GM19351 (cell line): ENCODE measurements at regions not wholly inside any gene's neighbourhood (a gene's known extent, or its start where the extent isn't known, plus 50 kb on each side); places are given as distances from the start of the nearest gene placed in this dataset.
"Not testable (repeated sequence)": the region's sequence is repeated elsewhere in the genome, so short reads cannot be mapped to it uniquely, and the experiment has no call there.

ENCODE experiments used
- ATAC-seq: cut with Tn5 transposase; IDR thresholded peaks from one replicate; pipeline ENCODE4 v1.9.1; 2021; ENCODE audit warnings: mild to moderate bottlenecking, moderate library complexity; ENCODE audit not compliant: unreplicated experiment

DNA sequence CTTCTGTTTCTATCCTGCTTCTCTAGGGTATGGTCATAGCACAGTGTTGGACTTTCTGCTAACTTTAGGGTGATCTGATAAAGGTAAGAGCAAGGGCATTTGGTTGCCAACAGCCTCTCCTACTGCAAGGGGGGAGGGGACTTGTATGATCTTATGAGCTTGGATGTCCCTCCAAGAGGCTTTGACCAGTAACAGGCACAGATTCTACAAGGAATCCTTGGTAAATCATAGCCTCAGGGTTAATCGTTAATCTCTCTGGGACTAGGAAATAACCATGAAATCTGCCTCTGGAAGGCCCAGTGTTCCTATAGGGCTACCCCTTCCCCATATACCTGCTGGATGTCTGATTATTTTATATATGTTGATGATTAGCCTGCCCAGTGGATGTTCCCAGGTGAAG, 134.8 kb upstream of the TNFSF4 start:
- ATAC-seq, result no peak

GRCh38 chr1:173342736-173343135, 134.4 kb upstream of the PRDX6 start:
- ATAC-seq, result no peak

GRCh38 chr1:173344034-173344743, 132.9 kb upstream of the PRDX6 start:
- no peak for ATAC-seq

GRCh38 chr1:173347282-173347818, 129.8 kb upstream of the PRDX6 start:
- no peak for ATAC-seq

DNA sequence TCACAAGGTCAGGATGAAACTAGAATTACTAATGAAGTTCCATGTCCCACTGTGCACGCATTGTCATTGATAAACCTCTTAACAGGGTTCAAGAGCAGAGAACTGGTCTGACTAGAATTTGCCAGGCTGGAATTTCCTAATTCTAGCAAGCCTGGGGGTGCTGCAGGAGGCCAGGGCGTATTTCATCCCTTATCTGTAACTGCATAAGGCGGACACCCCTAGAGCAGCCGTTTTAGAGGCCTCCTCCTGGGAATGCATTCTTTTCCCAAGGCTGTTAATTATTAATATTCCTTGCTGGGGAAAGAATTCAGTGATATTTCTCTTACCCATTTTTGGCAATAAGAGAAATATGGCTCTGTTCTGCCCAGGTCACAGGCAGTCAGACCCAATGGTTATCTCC, 124.5 kb upstream of the PRDX6 start:
- not testable (repeated sequence) for ATAC-seq

DNA sequence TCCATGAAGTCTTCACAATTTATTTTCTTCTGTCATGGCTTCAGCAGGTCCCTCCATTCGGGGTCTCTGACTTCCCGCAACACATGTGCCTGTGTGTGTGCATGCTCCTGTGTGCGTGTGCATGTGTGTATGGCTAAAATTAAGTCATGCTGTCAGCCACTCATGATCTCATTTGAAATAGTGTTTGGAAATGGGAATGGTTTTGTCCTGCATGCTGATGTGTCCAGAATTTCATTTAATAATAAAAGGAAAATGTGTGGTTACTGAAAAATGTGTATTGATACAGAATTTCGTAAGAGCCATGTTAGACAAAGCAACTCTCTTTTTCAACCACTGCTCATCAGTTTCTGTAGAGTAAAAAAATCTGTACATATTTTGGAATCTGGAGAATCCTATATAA, 123.8 kb upstream of the PRDX6 start:
- ATAC-seq, result no peak

- no peak for ATAC-seq
Observed at GRCh38 chr1:173354937-173355280, 122.2 kb upstream of the PRDX6 start.

GRCh38 chr1:173355281-173356031, 121.7 kb upstream of the PRDX6 start:
- ATAC-seq, result peak; percentile 71

DNA sequence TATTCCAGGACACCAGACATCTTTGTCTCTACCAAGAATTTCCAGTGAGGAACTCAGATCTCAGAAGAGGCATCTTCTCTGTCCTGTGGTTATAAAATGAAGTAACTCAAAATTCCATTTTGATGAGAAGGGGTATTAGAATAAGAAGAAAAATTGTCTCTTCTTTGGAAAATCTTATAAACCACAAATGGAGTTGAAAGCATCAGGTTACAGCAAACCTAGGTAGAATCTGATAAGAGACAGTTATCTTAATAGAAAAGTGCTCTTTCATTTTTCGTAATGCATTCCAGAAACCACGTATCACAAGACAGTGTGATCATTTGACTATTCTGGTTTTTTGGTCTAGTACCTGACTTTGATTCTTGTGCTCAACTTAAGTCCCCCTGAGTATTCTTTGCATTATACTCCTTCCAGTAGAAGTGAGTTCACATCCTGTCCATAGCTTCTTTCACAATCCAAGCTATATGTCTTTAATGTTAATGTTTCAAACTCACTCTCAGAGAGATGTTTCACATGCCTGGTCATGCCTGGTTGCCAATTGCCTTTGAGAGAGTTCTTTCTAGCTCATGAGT, 120.9 kb upstream of the PRDX6 start:
- no peak for ATAC-seq

GRCh38 chr1:173360487-173361063, 116.6 kb upstream of the PRDX6 start:
- ATAC-seq, result no peak

DNA sequence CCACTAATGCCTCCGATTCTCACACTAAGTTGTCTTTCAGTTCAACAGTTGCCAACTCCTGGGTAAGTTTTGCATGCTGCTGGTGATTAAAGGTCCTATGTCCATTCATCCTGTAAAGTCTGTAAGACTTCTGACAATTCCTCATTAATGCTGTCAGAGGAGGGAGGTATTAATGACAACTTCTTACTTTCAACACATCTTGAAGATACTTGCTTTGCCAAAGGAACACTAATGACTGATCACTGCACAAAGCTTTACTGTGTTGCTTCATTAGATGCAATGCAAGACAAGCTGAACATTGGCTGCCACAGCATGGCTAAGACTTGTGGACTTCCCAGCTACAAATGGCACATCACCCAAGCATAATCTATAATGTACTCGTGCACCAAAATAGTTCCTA, 114.6 kb upstream of the PRDX6 start:
- ATAC-seq, result no peak

- ATAC-seq, result no peak
Observed at GRCh38 chr1:173364827-173365226, 112.3 kb upstream of the PRDX6 start.

GRCh38 chr1:173365341-173365740, 111.8 kb upstream of the PRDX6 start:
- ATAC-seq, result no peak

- ATAC-seq, result no peak
Observed at GRCh38 chr1:173367136-173367535, 110.0 kb upstream of the PRDX6 start.

- ATAC-seq, result not testable (repeated sequence)
Observed at GRCh38 chr1:173370586-173370985, 106.5 kb upstream of the PRDX6 start.

DNA sequence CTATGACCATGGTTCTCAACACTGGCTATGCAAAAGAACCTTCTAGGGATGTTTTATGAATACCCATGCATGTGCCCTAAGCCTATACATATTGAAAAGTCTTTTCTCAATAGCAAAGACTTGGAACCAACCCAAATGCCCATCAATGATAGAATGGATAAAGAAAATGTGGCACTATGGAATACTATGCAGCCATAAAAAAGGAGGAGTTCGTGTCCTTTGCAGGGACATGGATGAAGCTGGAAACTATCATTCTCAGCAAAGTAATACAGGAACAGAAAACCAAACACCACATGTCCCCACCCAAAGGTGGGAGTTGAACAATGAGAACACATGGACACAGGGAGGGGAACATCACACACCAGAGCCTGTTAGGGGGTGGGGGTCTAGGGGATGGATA, 101.1 kb upstream of the PRDX6 start:
- ATAC-seq, result not testable (repeated sequence)

DNA sequence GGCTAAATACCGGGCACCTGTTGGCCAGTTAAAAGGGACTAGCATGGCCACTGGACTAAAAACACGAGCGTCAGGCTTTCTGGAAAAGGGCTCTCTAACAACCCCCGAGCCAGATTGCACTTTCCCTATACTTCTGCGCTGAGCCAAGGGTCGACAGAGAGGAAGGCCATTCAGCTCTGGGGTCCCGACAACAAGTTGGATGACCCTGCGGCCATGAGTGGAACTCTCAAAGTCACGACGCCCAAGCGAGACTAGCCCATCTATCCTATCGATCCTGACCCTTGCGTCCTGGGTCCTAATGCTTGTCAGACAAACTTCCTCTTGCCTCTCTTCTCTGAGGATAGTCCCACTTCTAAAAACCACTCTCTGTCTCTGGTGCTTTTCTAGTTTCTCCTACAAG, 99.9 kb upstream of the PRDX6 start:
- ATAC-seq, result no peak

- ATAC-seq, result no peak
Observed at GRCh38 chr1:173383351-173383750, 93.8 kb upstream of the PRDX6 start.

GRCh38 chr1:173388352-173388751, 88.8 kb upstream of the PRDX6 start:
- no peak for ATAC-seq

DNA sequence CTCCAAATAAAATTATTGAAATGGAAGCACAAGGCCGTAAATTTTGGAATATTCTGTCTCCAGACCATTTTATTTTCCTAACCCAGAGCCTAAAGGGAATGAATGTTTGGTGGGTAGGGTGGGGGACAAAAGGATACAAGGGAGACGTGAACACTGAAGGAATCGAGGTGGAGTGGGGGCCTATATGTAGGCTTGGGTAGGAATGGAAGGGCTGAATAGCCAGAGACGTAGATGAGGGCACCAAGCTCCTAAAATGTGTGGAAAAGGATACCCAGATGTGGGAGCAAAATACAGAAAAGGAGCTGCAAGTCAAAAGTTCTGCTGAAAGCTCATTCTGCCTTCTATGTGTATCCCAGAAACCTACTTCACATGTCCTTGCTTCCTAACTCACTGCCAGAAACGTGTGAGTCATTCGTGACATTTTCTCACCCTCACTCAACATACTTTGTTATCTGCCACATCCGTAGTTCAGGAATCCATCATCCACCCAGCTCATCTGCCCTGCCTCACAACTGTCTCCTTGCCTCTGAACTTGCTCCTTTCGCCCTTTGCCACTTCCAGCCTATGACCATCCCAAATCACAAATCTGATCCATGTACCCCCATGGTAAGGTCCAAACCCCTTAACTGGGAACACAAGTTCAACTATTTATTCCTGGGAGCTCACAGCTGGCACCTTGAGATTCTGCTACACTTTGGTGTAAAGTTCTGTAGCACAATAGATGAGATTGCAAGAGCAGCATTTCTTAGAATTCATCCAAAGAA, 84.1 kb upstream of the PRDX6 start:
- no peak for ATAC-seq

GRCh38 chr1:173393659-173394000, 83.5 kb upstream of the PRDX6 start:
- ATAC-seq, result no peak
